NB4 (cell line): ENCODE measurements at regions not wholly inside any gene's neighbourhood (a gene's known extent, or its start where the extent isn't known, plus 50 kb on each side); places are given as distances from the start of the nearest gene placed in this dataset.

Experiments used
- CTCF ChIP-seq: IDR thresholded peaks from one replicate; pipeline ENCODE4 v1.5.1; 2012; ENCODE audit warnings: low read depth, low read length
- MYC ChIP-seq: IDR thresholded peaks from 2 replicates; pipeline ENCODE4 v1.6.1; 2011; ENCODE audit warnings: low read depth, low read length

GRCh38 chr7:68078157-68078710, 1081.6 kb downstream of the TYW1 start:
- TF ChIP-seq CTCF (no peak), MYC (no peak)
